H9 (cell line): ENCODE measurements at regions not wholly inside any gene's neighbourhood (a gene's known extent, or its start where the extent isn't known, plus 50 kb on each side); places are given as distances from the start of the nearest gene placed in this dataset.
"Not testable (repeated sequence)": the region's sequence is repeated elsewhere in the genome, so short reads cannot be mapped to it uniquely, and the experiment has no call there.

Experiments
- DNase-seq: peaks from one replicate; pipeline ENCODE4 v3.0.0-alpha.2; 2017
- H2AFZ ChIP-seq: one replicate; pipeline ENCODE4 v1.6.1; 2013; ENCODE audit warnings: mild to moderate bottlenecking, low read length, control low read depth, moderate library complexity
- H2AK5ac ChIP-seq: 2 replicates; pipeline ENCODE4 v1.6.1; 2013; ENCODE audit warnings: low read length, control low read depth, mixed read lengths; ENCODE audit not compliant: insufficient read length
- H2BK120ac ChIP-seq: one replicate; pipeline ENCODE4 v1.6.1; 2013; ENCODE audit warnings: low read depth, mild to moderate bottlenecking, low read length, control low read depth, inconsistent platforms; ENCODE audit not compliant: poor library complexity, severe bottlenecking
- H2BK12ac ChIP-seq: 2 replicates; pipeline ENCODE4 v1.6.1; 2013; ENCODE audit warnings: low read length, control low read depth, mixed read lengths, low read depth; ENCODE audit not compliant: insufficient read length
- H2BK15ac ChIP-seq: 2 replicates; pipeline ENCODE4 v1.6.1; 2013; ENCODE audit warnings: low read depth, low read length, control low read depth
- H2BK20ac ChIP-seq: one replicate; pipeline ENCODE4 v1.6.1; 2013; ENCODE audit warnings: low read depth, mild to moderate bottlenecking, low read length, control low read depth, inconsistent platforms; ENCODE audit not compliant: poor library complexity, severe bottlenecking
- H2BK5ac ChIP-seq: 2 replicates; pipeline ENCODE4 v1.6.1; 2013; ENCODE audit warnings: low read length, control low read depth, mixed read lengths; ENCODE audit not compliant: insufficient read length
- H3K14ac ChIP-seq: 2 replicates; pipeline ENCODE4 v1.6.1; 2013; ENCODE audit warnings: low read length, control low read depth; ENCODE audit not compliant: insufficient read depth
- H3K18ac ChIP-seq: 2 replicates; pipeline ENCODE4 v1.6.1; 2013; ENCODE audit warnings: low read depth, mild to moderate bottlenecking, mixed read lengths, low read length, control low read depth; ENCODE audit not compliant: insufficient read length
- H3K23ac ChIP-seq: 2 replicates; pipeline ENCODE4 v1.6.1; 2013; ENCODE audit warnings: low read length, control low read depth, mixed read lengths, low read depth; ENCODE audit not compliant: insufficient read length
- H3K23me2 ChIP-seq: 2 replicates; pipeline ENCODE4 v1.6.1; 2013; ENCODE audit warnings: low read depth, mild to moderate bottlenecking, mixed read lengths, low read length, control low read depth; ENCODE audit not compliant: insufficient read length, poor library complexity, severe bottlenecking
- H3K27ac ChIP-seq: 2 replicates; pipeline ENCODE4 v1.5.1; 2013; ENCODE audit warnings: low read length, control low read depth, mixed read lengths, low read depth; ENCODE audit not compliant: insufficient read length
- H3K27me3 ChIP-seq: 2 replicates; pipeline ENCODE4 v1.6.1; 2013; ENCODE audit warnings: low read length, control low read depth, inconsistent platforms; ENCODE audit not compliant: insufficient read depth
- H3K4ac ChIP-seq: 2 replicates; pipeline ENCODE4 v1.6.1; 2013; ENCODE audit warnings: low read depth, mild to moderate bottlenecking, control low read depth, inconsistent platforms, low read length, moderate library complexity
- H3K4me1 ChIP-seq: 2 replicates; pipeline ENCODE4 v1.6.1; 2013; ENCODE audit warnings: low read length, control low read depth, inconsistent platforms; ENCODE audit not compliant: insufficient read depth
- H3K4me2 ChIP-seq: 2 replicates; pipeline ENCODE4 v1.6.1; 2013; ENCODE audit warnings: low read length, control low read depth, mixed read lengths; ENCODE audit not compliant: insufficient read length, insufficient read depth
- H3K56ac ChIP-seq: 2 replicates; pipeline ENCODE4 v1.6.1; 2013; ENCODE audit warnings: low read depth, mild to moderate bottlenecking, mixed read lengths, low read length, control low read depth; ENCODE audit not compliant: insufficient read length
- H3K79me1 ChIP-seq: 2 replicates; pipeline ENCODE4 v1.6.1; 2013; ENCODE audit warnings: low read depth, mild to moderate bottlenecking, moderate library complexity, low read length, control low read depth, inconsistent platforms; ENCODE audit not compliant: insufficient read depth, poor library complexity, severe bottlenecking
- H3K79me2 ChIP-seq: 2 replicates; pipeline ENCODE4 v1.6.1; 2013; ENCODE audit warnings: low read length, control low read depth, inconsistent platforms; ENCODE audit not compliant: insufficient read depth
- H3K9ac ChIP-seq: 2 replicates; pipeline ENCODE4 v1.6.1; 2013; ENCODE audit warnings: low read length, control low read depth, mixed read lengths; ENCODE audit not compliant: insufficient read length; ENCODE audit errors: extremely low read depth
- H3K9me3 ChIP-seq: one replicate; pipeline ENCODE4 v1.6.1; 2013; ENCODE audit warnings: low read depth, low read length, inconsistent platforms; ENCODE audit not compliant: control insufficient read depth
- H3T11ph ChIP-seq: one replicate; pipeline ENCODE4 v1.6.1; 2013; ENCODE audit warnings: mild to moderate bottlenecking, low read length, control low read depth, inconsistent platforms
- H4K20me1 ChIP-seq: one replicate; pipeline ENCODE4 v1.6.1; 2013; ENCODE audit not compliant: control insufficient read depth, insufficient read length, insufficient read depth
- H4K5ac ChIP-seq: 2 replicates; pipeline ENCODE4 v1.6.1; 2013; ENCODE audit warnings: low read depth, mild to moderate bottlenecking, mixed read lengths, low read length, control low read depth; ENCODE audit not compliant: insufficient read length
- H4K8ac ChIP-seq: replicated peaks from 2 replicates; pipeline ENCODE4 v1.6.1; 2013; ENCODE audit warnings: low read length, control low read depth, mixed read lengths, low read depth; ENCODE audit not compliant: insufficient read length
- H4K91ac ChIP-seq: 2 replicates; pipeline ENCODE4 v1.6.1; 2013; ENCODE audit warnings: low read depth, mild to moderate bottlenecking, moderate library complexity, mixed read lengths, low read length, control low read depth; ENCODE audit not compliant: insufficient read length
- H3K27ac Mint-ChIP-seq, 3 experiments: 2 replicates in 2 of 3; 3 replicates in 1 of 3; pipeline ENCODE4 v1.8.0; 2020 to 2021; ENCODE audit warnings: mixed read lengths in 3 of 3, mild to moderate bottlenecking in 1 of 3, moderate library complexity in 1 of 3
- H3K27me3 Mint-ChIP-seq: 2 replicates; pipeline ENCODE4 v1.8.0; 2021; ENCODE audit warnings: low read depth, mild to moderate bottlenecking, moderate library complexity, mixed read lengths
- H3K36me3 Mint-ChIP-seq, 3 experiments: 2 replicates in 2 of 3; 3 replicates in 1 of 3; pipeline ENCODE4 v1.8.0; 2020 to 2021; ENCODE audit warnings: low read depth in 3 of 3, mixed read lengths in 3 of 3; ENCODE audit not compliant: insufficient read depth in 1 of 3
- H3K4me1 Mint-ChIP-seq, 2 experiments: 2 replicates each; pipeline ENCODE4 v1.8.0; 2020; ENCODE audit warnings: mixed read lengths in 2 of 2
- H3K4me3 Mint-ChIP-seq, 2 experiments: 2 replicates in 1 of 2; 3 replicates in 1 of 2; pipeline ENCODE4 v1.8.0; 2020 to 2021; ENCODE audit warnings: mild to moderate bottlenecking in 2 of 2, mixed read lengths in 2 of 2, moderate library complexity in 1 of 2
- H3K9me3 Mint-ChIP-seq, 2 experiments: 2 replicates in 1 of 2; 3 replicates in 1 of 2; pipeline ENCODE4 v1.8.0; 2020; ENCODE audit warnings: mild to moderate bottlenecking in 2 of 2, mixed read lengths in 2 of 2, moderate library complexity in 1 of 2
- WGBS: extraction: QIAGEN DNeasy Blood & Tissue Kit; methylation state at CpG from one replicate; pipeline ENCODE4 v1.1.7; 2013; ENCODE audit warnings: missing lambda C conversion rate, low lambda C conversion rate, mixed read lengths; ENCODE audit not compliant: insufficient read length; ENCODE audit errors: extremely low coverage; 5-methylcytosine and 5-hydroxymethylcytosine counted together

DNA sequence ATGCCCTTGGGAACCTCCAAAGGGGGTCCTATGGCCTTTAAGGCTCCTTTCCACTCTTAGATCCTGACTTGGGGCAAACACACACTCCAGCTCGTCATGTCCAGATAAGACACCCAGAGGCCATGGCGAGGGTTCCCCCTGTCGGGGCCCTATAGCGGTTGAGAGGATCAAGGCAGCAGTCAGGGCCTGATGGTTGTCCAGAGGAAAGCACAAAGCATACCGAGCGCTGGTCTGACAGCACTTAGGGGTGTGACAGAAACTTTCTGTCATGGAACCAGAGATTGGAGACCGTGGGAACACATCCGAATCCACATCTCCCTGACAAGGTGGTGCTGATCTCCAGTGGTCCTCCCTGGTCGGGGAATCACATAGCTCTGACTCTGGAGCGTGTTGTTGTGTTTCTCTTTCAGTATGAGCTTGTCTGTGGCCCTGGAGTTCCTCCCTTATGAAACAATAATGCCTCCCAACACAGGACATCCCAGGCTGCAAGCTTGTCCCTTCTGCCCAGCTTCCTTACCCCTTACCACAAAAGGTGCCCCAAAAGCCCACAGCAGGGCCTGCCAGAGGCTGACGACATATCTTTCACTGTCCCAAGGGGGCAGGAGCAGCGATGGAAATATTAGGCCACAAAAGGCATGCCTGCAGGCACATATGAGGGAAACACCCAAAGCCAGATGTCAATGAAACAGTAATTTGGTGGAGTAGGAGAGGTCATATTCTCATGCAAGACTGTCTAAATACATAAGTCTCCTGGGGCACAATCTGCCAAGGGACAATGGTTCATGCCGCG, 144.2 kb downstream of the ADRA2C start:
- not testable (repeated sequence) for H4K20me1 ChIP-seq, H3K27ac Mint-ChIP-seq, H3K4me1 ChIP-seq, H4K5ac ChIP-seq, H3K36me3 Mint-ChIP-seq, H3K27me3 ChIP-seq, H3K79me2 ChIP-seq, H3K4ac ChIP-seq, H2AFZ ChIP-seq, H3K4me2 ChIP-seq, H3K14ac ChIP-seq, H2BK20ac ChIP-seq, H2AK5ac ChIP-seq, H3K4me1 Mint-ChIP-seq, H3T11ph ChIP-seq, H3K4me3 Mint-ChIP-seq, H3K79me1 ChIP-seq, H3K9ac ChIP-seq, H2BK12ac ChIP-seq, H3K18ac ChIP-seq, H2BK5ac ChIP-seq, H4K8ac ChIP-seq, H3K9me3 ChIP-seq, H2BK120ac ChIP-seq, H4K91ac ChIP-seq, H3K23ac ChIP-seq, H3K27ac ChIP-seq, H3K56ac ChIP-seq, H2BK15ac ChIP-seq, DNase-seq, H3K23me2 ChIP-seq
- Mint-ChIP-seq H3K27me3 (peaks cover 12% of the 10 kb centered on the region), H3K9me3 (peaks cover 9 to 11% of the 10 kb centered on the region in 2 experiments; a peak in 3 of 5 replicates)
- WGBS = no CpG with 5 or more reads among the region's 14 CpGs
